K562 (cell line): ENCODE measurements at regions not wholly inside any gene's neighbourhood (a gene's known extent, or its start where the extent isn't known, plus 50 kb on each side); places are given as distances from the start of the nearest gene placed in this dataset.

ENCODE experiments used
- GTF2E2 ChIP-seq: fragments of 200-800 bp; sonication (Bioruptor generic); IDR thresholded peaks from 2 replicates; pipeline ENCODE4 v1.6.1; 2016; ENCODE audit warnings: missing genetic modification characterization, missing compliant biosample characterization
- MYC ChIP-seq, 2 experiments: fragments of 250-450 bp in 1 of 2; sonication (Bioruptor Pico) in 1 of 2; IDR thresholded peaks; 2 replicates each; pipeline versions ENCODE4 v1.5.1 to v1.6.1; 2012 to 2021; ENCODE audit warnings: low read depth in 2 of 2, borderline replicate concordance in 1 of 2, improper control_type of control experiment in 1 of 2, low read length in 1 of 2, mild to moderate bottlenecking in 1 of 2, moderate library complexity in 1 of 2
- NR0B1 ChIP-seq: fragments of 450-650 bp; IDR thresholded peaks from one replicate; pipeline ENCODE4 v1.6.1; 2018; ENCODE audit warnings: mild to moderate bottlenecking, moderate library complexity; ENCODE audit not compliant: partially characterized antibody
- PKNOX1 ChIP-seq: fragments of 450-650 bp; IDR thresholded peaks from 2 replicates; pipeline ENCODE4 v1.6.1; 2016
- SREBF2 ChIP-seq: sonication (generic); formaldehyde crosslinking; IDR thresholded peaks from 2 replicates; pipeline ENCODE4 v1.4.0; 2020; ENCODE audit warnings: mild to moderate bottlenecking, missing genetic modification reagents
- ZNF316 ChIP-seq: fragments of 450-650 bp; IDR thresholded peaks from 2 replicates; pipeline ENCODE4 v1.6.1; 2016
- ZNF512 ChIP-seq: IDR thresholded peaks from 2 replicates; pipeline ENCODE4 v1.6.1; 2016; ENCODE audit warnings: missing genetic modification characterization, missing compliant biosample characterization

DNA sequence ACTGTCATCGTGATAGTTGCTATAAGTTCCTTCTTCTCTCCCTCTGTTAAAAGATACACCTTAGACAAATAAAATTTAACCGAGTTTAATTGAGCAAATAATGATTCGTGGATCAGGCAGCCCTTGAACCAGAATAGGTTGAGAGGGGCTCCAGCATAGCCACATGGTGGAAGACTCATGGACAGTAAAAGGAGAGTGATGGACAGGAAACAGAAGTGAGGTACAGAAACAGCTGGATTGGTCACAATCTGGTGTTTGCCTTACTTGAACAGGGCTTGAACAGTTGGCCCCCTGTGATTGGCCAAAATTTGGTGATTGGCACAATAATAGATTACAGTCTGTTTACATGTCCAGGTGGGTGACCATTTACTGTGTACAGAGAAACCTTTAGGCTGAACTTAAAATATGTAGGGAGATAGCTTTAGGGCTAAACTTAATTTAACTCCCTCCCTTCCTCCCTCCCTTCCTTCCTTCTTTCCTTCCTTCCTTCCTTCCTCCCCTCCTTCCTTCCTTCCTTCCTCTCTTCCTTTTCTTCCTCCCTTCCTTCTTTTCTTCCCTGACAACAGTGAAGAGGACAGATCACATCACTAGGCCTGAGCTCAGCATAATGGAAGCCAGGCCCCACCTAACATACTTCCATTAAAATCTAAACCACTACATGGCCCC lies 531.8 kb upstream of the JARID2 start (continued):
- TF ChIP-seq ZNF512: peak; percentile 76
- no peak for TF ChIP-seq NR0B1
- TF ChIP-seq SREBF2 (CRISPR knock-in tag): no peak
- TF ChIP-seq MYC (IDR thresholded peaks at IDR 0.05; ENCODE audit: low read depth, low read length): no peak
- no peak for TF ChIP-seq MYC (CRISPR knock-in tag; IDR thresholded peaks at IDR 0.05; ENCODE audit: borderline replicate concordance, low read depth)
- TF ChIP-seq GTF2E2: no peak
- peak; percentile 61 for TF ChIP-seq PKNOX1
- TF ChIP-seq ZNF316: 0 out of 2 replicates have a peak, but pooled peaks have one; percentile 2
